Upper lobe of left lung (tissue), 4 donors: ENCODE measurements at regions not wholly inside any gene's neighbourhood (a gene's known extent, or its start where the extent isn't known, plus 50 kb on each side); places are given as distances from the start of the nearest gene placed in this dataset.
"Not testable (repeated sequence)": the region's sequence is repeated elsewhere in the genome, so short reads cannot be mapped to it uniquely, and the experiment has no call there.

Experiments
- EP300 ChIP-seq, 4 donors: sonication (generic); formaldehyde crosslinking; IDR thresholded peaks; one replicate each; pipeline ENCODE4 v1.5.1; 2017; ENCODE audit warnings: antibody characterized with exemption in 4 of 4, control low read depth in 2 of 4
- POLR2A ChIP-seq, 4 donors: fragments of 450-650 bp; IDR thresholded peaks; one replicate each; pipeline ENCODE4 v1.5.1; 2016 to 2017; ENCODE audit warnings: antibody characterized with exemption in 4 of 4, mild to moderate bottlenecking in 2 of 4
- POLR2AphosphoS5 ChIP-seq, 2 donors: sonication (generic); formaldehyde crosslinking; IDR thresholded peaks; one replicate each; pipeline ENCODE4 v1.5.1; 2017; ENCODE audit warnings: antibody characterized with exemption in 2 of 2
- TF ChIP-seq, protein P1 (sequence below), 6 experiments: fragments of 450-650 bp in 4 of 6; fragments of 200-600 bp in 2 of 6; sonication (generic) in 2 of 6; IDR thresholded peaks; one replicate each; pipeline ENCODE4 v1.5.1; 2016 to 2019; ENCODE audit warnings: antibody characterized with exemption in 6 of 6

DNA sequence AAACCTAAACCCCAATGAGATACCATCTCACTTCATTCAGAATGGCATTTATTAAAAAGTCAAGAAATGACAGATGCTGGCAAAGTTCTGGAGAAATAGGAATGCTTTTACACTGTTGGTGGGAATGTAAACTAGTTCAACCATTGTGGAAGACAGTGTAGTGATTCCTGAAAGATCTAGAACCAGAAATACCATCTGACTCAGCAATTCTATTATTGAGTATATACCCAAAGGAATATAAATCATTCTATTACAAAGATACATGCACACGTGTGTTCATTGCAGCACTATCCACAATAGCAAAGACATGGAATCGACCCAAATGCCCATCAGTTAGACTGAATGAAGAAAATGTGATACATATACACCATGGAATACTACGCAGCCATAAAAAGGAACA, 109.6 kb upstream of the PRKG2 start:
- not testable (repeated sequence) for TF ChIP-seq POLR2AphosphoS5, EP300, POLR2A (IDR thresholded peaks at IDR 0.05)
- TF ChIP-seq, protein P1, sequence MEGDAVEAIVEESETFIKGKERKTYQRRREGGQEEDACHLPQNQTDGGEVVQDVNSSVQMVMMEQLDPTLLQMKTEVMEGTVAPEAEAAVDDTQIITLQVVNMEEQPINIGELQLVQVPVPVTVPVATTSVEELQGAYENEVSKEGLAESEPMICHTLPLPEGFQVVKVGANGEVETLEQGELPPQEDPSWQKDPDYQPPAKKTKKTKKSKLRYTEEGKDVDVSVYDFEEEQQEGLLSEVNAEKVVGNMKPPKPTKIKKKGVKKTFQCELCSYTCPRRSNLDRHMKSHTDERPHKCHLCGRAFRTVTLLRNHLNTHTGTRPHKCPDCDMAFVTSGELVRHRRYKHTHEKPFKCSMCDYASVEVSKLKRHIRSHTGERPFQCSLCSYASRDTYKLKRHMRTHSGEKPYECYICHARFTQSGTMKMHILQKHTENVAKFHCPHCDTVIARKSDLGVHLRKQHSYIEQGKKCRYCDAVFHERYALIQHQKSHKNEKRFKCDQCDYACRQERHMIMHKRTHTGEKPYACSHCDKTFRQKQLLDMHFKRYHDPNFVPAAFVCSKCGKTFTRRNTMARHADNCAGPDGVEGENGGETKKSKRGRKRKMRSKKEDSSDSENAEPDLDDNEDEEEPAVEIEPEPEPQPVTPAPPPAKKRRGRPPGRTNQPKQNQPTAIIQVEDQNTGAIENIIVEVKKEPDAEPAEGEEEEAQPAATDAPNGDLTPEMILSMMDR (IDR thresholded peaks at IDR 0.05), result not testable (repeated sequence)
